ENCODE measurements at regions not wholly inside any gene's neighbourhood (a gene's known extent, or its start where the extent isn't known, plus 50 kb on each side); places are given as distances from the start of the nearest gene placed in this dataset.
"Not testable (repeated sequence)": the region's sequence is repeated elsewhere in the genome, so short reads cannot be mapped to it uniquely, and the experiment has no call there.

GRCh38 chr10:118969014-118969413 lies 60.5 kb upstream of the NANOS1 start:
- no peak for DNase-seq

DNA sequence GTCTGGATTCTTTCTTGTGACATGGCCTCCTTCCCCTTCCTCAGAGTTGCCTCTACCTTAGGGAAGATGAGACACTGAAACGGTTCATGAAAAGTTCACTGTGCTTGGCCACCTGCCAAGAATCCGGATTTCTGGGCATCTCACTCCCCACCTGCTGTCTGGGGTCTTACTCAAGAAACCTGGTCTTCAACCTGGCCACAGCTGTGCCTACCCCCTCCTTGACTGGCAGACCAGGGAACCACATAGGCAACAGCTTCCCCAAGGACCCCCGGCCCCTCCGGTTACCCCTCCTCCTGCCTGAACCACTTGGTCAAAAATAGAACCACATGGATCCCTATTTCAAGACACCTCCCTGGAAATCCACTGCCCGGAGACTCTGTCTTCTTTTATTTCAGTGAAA lies 58.7 kb upstream of the NANOS1 start:
- no peak for DNase-seq

DNA sequence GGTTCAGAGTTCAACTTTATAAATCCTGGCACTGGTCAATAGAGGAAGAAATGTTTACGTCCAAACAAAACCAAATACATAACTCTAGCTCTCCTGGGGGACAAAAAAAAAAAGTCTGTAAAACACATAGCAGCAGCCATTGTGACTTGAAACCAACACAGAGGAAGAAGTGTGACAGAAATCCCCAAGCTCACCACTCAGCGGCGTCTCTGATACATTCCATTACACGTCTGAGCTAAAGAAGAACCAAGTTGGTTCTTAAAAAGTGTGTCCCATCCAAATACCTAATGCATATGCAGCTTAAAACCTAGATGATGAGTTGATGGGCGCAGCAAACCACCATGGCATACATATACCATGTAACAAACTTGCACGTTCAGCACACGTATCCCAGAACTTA lies 58.3 kb upstream of the NANOS1 start:
- DNase-seq = no peak

GRCh38 chr10:118971876-118972275 lies 57.6 kb upstream of the NANOS1 start:
- no peak for DNase-seq

GRCh38 chr10:118973744-118974143 lies 55.8 kb upstream of the NANOS1 start:
- DNase-seq = no peak

- DNase-seq = no peak
Observed at GRCh38 chr10:118974951-118975350, 54.6 kb upstream of the NANOS1 start.

DNA sequence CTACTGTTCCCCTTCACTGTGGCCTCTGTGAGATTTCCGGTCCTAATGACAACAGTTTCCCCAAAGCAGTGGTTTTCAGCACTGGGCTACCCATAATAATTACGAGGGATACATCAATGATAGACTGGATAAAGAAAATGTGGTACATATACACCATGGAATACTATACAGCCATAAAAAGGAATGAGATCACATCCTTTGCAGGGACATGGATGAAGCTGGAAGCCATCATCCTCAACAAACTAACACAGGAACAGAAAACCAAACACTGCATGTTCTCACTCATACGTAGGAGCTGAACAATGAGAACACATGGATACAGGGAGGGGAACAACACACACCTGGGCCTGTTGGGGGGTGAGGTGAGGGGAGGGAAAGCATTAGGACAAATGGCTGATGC lies 53.3 kb upstream of the NANOS1 start:
- not testable (repeated sequence) for DNase-seq

GRCh38 chr10:118977022-118977599 lies 52.4 kb upstream of the NANOS1 start:
- no peak for DNase-seq

DNA sequence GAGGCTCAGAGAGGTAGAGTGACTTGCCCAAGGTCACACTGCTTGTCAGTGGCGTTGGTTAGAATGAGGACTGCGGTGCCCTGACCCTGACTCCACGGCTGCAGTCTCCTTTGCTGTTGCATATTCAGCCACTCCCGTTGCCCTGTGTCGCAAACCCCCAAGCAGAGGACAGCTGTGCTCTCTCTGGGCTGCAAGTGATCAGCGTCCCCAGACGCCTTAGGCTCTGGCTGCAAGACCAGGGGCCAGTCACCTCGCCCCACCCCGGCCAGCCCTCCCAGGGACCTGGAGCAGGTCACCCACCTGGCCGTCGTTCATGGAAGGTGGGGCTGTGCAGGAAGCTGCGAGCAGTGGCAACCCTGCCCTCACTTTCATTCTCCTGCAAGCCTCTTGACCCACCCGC lies 51.7 kb upstream of the NANOS1 start:
- DNase-seq = no peak

DNA sequence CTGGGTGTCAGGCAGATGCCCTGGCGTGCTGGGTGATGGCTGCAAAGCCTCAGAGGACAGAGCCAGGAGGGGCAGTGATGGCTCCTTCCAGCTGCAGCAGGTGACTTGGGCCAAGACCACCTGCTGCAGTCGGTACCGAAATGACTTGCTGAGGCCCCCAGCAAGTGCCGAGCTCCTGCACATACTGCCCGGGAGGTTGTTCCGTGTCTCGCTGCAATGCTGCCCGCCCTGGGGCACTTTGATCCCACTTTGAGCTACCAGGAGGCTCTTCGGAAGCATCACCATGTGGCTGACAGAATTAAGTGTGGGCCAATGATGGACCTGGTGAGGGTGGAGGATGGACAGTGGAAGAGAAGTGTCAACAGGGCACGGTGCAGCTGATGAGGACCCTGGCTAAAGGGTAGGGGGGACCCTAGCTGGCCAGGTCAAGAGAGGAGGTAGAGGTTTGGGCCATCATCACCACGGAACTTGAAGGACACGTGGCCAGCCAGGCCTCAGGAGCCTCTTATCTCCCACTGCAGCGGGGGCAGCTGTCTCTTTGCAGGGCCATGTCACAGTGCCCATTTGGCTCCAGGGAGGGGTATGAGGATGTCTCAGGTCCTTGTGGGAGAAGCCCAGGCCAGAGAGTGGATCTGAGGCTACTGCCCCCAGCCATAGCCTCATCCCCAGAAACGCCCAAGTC lies 51.1 kb upstream of the NANOS1 start:
- no peak for DNase-seq

DNA sequence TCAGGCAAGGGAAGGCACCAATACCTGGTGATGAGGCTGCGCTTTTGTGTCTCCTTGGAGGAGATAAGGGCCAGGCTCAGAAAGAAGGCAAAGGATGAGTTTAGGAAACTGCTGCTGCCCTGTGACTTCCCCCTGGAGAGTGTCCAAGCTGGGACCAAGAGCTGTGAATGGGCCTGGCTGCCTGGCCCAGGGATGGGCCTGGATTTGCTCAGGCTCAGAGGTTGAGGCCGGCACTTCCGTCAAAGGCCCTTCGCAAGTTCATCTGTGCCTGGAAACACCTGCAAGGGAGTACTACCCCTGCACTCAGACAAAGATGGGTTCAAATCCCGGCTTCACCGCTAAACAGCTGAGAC lies 50.5 kb upstream of the NANOS1 start:
- no peak for DNase-seq

- no peak for DNase-seq
Observed at GRCh38 chr10:118979661-118980060, 49.9 kb upstream of the NANOS1 start.
